Suprapubic skin (tissue), 3 donors: ENCODE measurements at regions not wholly inside any gene's neighbourhood (a gene's known extent, or its start where the extent isn't known, plus 50 kb on each side); places are given as distances from the start of the nearest gene placed in this dataset.

Source experiments
- POLR2A ChIP-seq, 2 donors: fragments of 450-650 bp; IDR thresholded peaks; one replicate each; pipeline ENCODE4 v1.6.1; 2017; ENCODE audit warnings: antibody characterized with exemption in 2 of 2, mild to moderate bottlenecking in 2 of 2, moderate library complexity in 2 of 2
- TF ChIP-seq, protein P1 (sequence below), 2 donors: fragments of 200-600 bp in 1 of 2; fragments of 450-650 bp in 1 of 2; sonication (generic) in 1 of 2; IDR thresholded peaks; one replicate each; pipeline ENCODE4 v1.5.1; 2016 to 2019; ENCODE audit warnings: antibody characterized with exemption in 2 of 2, mild to moderate bottlenecking in 1 of 2, moderate library complexity in 1 of 2

DNA sequence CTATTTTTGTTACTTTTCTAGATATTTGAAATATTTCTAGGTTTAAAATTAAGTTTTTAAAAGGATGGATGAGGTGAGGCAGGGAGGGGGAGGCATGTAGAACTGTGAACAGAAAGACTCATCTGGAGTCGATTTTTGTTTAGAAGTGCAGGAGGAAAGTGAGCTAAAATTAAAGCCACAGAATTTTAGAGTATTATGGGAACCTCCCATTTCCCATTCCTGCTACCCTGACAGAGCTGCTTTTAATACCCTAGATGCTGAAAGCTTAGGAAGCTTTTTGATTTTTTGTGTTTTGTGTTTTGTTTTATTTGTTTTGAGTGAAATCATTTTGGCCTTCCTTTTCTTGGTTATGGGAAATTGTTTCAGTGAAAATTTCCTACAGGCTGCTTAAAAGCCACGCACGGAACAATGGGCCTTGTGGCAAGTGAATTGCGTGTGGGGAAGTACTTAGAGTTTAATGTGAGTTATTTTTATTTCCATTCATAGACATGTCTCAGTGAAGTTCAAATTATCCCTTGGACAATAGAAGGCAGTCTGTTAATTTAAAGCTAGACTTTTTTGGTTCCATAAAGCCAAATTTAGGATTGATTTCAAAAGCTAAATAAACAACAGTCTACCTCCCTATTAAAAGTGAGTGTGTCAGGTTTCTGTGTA is 102.0 kb upstream of the HDAC9 start:
- TF ChIP-seq, protein P1, sequence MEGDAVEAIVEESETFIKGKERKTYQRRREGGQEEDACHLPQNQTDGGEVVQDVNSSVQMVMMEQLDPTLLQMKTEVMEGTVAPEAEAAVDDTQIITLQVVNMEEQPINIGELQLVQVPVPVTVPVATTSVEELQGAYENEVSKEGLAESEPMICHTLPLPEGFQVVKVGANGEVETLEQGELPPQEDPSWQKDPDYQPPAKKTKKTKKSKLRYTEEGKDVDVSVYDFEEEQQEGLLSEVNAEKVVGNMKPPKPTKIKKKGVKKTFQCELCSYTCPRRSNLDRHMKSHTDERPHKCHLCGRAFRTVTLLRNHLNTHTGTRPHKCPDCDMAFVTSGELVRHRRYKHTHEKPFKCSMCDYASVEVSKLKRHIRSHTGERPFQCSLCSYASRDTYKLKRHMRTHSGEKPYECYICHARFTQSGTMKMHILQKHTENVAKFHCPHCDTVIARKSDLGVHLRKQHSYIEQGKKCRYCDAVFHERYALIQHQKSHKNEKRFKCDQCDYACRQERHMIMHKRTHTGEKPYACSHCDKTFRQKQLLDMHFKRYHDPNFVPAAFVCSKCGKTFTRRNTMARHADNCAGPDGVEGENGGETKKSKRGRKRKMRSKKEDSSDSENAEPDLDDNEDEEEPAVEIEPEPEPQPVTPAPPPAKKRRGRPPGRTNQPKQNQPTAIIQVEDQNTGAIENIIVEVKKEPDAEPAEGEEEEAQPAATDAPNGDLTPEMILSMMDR (IDR thresholded peaks at IDR 0.05): no peak
- no peak for TF ChIP-seq POLR2A (IDR thresholded peaks at IDR 0.05)
